GM19035 (cell line): ENCODE measurements at regions not wholly inside any gene's neighbourhood (a gene's known extent, or its start where the extent isn't known, plus 50 kb on each side); places are given as distances from the start of the nearest gene placed in this dataset.
"Not testable (repeated sequence)": the region's sequence is repeated elsewhere in the genome, so short reads cannot be mapped to it uniquely, and the experiment has no call there.

Experiments
- ATAC-seq: cut with Tn5 transposase; IDR thresholded peaks from one replicate; pipeline ENCODE4 v1.9.1; 2021; ENCODE audit not compliant: unreplicated experiment

DNA sequence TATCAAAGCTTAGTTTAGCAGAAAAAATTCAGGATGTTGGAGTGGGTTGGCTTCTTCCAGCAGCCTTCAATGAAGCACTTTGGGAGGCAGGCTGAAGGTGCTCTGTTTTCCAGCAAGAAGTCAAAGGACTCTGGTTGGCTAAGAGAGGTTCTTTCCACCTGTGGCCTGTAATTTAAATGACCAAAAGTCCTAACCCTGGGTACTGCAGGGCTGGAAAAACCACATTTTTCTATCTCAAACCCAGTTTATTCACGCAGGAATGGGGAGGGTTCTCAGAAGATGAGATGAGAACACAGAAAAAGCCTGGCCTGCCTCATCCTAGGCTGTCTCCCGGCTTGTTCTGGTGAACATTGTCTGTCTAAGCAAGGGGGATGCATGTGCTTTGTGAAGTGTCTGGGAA lies 68.6 kb upstream of the ZFHX3 start:
- no peak for ATAC-seq

DNA sequence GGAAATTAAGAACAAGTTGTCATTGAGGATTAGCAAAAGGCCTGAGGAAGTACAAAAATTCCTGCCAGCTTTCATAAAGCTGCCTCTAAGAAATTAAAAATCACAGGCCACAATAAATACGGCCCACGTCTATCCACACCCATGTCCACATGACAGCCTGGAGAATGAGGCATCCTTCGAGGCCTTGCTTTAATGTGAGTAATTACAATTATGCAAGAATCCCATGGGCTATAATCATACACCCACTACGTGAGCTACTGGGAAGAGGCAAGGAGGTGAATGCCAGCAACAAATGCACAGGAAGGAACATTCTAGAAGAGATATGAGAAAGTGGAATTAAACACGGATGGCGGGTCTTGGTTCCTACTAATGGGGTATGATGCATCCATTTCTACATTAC lies 65.4 kb upstream of the ZFHX3 start:
- no peak for ATAC-seq

DNA sequence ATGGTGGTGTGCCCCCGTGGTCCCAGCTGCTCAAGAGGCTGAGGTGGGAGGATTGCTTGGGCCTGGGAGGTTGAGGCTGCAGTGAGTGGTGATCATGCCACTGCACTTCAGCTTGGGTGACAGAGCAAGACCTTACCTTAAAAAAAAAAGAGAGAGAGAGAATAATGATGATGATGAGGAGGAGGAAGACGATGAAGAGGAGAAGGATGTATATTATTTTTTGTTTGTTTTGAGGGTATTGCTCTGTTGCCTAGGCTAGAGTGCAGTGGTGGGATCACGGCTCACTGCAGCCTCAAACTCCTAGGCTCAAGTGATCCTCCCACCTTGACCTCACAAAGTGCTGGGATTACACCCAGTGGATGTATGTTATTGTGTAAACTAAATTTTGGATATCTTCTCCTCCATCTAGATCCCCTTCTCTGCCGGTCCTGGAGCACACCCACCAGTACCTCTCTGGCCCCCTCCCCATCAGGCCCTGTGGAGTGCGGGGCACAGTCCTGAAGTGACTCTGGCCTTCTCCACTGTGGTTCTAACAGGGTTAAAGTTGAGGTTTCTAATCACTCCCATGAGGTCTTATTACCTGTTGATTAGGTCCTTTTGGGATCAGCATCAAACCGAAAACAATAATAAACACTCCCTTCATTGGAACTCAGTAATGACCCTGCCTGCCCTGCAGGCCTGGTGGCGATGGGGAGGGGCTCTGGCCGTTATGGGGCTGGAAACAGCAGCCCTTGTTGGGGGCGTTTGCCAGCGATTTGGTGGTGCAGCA lies 60.5 kb upstream of the ZFHX3 start:
- ATAC-seq = no peak

DNA sequence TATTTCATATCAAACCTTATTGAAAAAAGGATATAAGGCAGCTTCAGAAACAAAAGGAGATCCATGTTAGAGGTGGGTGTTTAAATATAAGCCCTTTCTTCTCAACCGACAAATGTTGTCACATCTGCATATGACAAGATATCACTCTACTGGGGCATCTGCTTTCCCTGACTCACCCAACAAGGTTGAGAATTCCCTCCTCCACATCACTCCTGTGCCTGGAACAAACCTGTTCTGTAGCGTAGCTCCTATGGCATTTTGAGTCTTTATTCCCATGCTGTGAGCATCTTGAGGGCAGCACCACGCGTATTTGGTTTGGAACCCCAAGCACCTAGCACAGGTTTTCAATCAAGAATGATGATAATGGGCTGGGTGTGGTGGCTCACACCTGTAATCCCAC lies 59.4 kb upstream of the ZFHX3 start:
- ATAC-seq = no peak

DNA sequence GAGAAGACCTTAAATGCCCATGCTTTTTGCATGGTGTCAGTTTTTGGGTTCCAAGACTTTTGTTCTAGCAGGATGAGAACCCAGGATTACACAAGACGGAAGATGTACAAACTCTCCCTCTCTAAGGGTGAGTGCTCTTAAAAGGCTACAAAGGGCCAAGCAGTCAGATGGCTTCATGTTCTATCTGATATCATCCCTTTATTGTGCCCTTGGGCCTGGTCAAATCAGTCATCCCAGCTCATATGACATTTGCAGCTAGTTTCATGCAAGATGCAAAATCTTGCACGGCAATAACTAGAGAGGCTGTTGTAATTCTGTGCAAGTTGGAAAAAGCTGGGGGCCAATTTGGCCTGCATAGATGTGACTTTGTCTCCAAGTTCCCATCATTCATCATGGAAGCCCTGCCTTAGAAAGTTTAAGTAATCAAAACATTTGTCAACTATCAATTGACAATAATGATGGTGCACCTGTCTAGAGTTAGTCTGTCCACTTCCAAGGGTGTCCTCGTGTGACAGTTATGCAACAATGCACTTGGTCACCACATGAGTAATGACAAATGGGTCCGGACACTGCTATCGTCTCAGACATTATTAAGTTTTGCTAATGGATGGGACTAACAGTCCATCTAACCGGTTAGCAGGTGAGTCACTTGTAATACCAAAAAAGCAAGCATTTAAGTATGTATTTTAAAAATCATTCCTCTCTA lies 58.6 kb upstream of the ZFHX3 start:
- ATAC-seq = no peak

DNA sequence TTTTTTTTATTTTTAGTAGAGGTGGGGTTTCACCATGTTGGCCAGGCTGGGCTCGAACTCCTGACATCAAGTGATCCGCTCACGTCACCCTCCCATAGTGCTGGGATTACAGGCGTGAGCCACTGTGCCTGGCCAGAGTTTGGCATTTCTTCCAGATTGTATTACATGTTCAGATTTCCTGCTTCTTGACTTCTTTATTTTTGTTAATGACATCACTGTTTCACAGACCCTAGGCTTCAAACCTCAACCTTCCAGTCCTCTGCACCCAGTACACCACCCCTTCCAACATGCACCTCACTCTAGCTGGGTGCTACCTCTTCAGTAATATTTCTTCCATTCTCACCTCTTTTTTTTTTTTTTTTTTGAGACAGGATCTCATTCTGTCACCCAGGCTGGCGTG lies 53.6 kb upstream of the ZFHX3 start:
- no peak for ATAC-seq

DNA sequence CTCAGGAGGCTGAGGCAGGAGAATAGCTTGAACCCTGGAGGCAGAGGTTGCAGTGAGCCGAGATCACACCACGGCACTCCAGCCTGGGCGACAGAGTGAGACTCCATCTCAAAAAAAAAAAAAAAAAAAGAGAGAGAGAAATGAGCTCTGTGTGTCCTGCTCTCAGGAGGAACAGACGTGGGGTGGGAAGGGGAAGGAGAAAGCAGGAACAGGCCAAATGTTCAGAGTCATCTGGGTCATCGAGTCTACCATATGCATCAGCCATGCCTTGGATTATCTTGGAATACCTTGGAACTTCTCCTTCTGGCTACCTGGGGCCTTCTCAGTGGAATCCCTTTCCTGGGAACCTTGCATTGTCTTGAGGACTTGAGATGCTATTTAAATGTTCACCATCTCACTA lies 51.7 kb upstream of the ZFHX3 start:
- not testable (repeated sequence) for ATAC-seq
